ENCODE measurements at regions not wholly inside any gene's neighbourhood (a gene's known extent, or its start where the extent isn't known, plus 50 kb on each side); places are given as distances from the start of the nearest gene placed in this dataset.

DNA sequence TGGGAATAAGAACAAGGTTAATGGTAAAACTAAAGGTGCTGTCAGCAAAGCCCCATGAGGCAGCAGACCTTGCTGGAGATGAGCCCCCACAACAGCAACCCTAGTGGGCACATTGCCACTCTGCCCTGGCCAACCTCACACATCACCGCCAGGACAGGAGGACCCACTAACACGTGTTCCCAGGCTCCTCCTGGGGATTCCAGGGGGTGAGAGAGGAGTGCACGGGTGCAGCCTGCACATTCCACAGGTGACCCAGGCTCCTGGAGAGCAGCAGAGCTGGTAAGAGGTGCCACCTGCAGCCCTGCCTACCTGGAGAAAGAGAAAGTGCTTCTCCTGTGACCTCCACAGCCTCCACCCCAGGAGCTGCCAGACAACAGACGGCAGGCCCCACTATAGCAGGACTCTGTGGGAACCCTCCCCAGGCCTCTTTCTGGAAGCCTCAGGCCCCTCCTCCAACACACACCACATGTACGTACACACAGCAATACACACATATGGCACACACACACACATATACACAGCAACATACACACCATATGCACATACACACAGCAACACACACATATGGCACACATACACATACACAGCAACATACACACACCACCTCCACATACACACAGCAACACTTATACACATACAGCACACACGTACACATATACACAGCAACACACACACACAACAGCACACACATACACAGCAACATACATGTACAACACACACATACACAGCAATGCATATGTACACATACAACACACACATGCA lies 187.1 kb downstream of the GLI2 start:
- no peak for TF ChIP-seq EZH2 (IDR thresholded peaks at IDR 0.05; ENCODE audit: borderline replicate concordance, insufficient read depth, low read depth, low read length, poor library complexity, severe bottlenecking)
- TF ChIP-seq, protein P1, sequence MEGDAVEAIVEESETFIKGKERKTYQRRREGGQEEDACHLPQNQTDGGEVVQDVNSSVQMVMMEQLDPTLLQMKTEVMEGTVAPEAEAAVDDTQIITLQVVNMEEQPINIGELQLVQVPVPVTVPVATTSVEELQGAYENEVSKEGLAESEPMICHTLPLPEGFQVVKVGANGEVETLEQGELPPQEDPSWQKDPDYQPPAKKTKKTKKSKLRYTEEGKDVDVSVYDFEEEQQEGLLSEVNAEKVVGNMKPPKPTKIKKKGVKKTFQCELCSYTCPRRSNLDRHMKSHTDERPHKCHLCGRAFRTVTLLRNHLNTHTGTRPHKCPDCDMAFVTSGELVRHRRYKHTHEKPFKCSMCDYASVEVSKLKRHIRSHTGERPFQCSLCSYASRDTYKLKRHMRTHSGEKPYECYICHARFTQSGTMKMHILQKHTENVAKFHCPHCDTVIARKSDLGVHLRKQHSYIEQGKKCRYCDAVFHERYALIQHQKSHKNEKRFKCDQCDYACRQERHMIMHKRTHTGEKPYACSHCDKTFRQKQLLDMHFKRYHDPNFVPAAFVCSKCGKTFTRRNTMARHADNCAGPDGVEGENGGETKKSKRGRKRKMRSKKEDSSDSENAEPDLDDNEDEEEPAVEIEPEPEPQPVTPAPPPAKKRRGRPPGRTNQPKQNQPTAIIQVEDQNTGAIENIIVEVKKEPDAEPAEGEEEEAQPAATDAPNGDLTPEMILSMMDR (IDR thresholded peaks at IDR 0.05): no peak

Measured in B cell (primary cell).